GM18498 (cell line): ENCODE measurements at regions not wholly inside any gene's neighbourhood (a gene's known extent, or its start where the extent isn't known, plus 50 kb on each side); places are given as distances from the start of the nearest gene placed in this dataset.
"Not testable (repeated sequence)": the region's sequence is repeated elsewhere in the genome, so short reads cannot be mapped to it uniquely, and the experiment has no call there.

Experiments
- ATAC-seq: cut with Tn5 transposase; IDR thresholded peaks from one replicate; pipeline ENCODE4 v1.9.1; 2021; ENCODE audit warnings: mild to moderate bottlenecking, moderate library complexity; ENCODE audit not compliant: unreplicated experiment

GRCh38 chr1:10867138-10867721, 70.8 kb upstream of the CASZ1 start:
- no peak for ATAC-seq

- no peak for ATAC-seq
Measured at GRCh38 chr1:10867914-10868598, 71.6 kb upstream of the CASZ1 start.

- ATAC-seq = no peak
Measured at GRCh38 chr1:10868599-10868965, 72.1 kb upstream of the CASZ1 start.

- ATAC-seq = no peak
Measured at GRCh38 chr1:10869933-10870332, 73.5 kb upstream of the CASZ1 start.

GRCh38 chr1:10870493-10871096, 74.1 kb upstream of the CASZ1 start:
- no peak for ATAC-seq

- ATAC-seq = no peak
Measured at GRCh38 chr1:10873189-10873588, 76.7 kb upstream of the CASZ1 start.

GRCh38 chr1:10874351-10874750, 77.9 kb upstream of the CASZ1 start:
- ATAC-seq = no peak

- no peak for ATAC-seq
Measured at GRCh38 chr1:10877894-10878293, 81.4 kb upstream of the CASZ1 start.

GRCh38 chr1:10878469-10878868, 82.0 kb upstream of the CASZ1 start:
- ATAC-seq = no peak

- no peak for ATAC-seq
Measured at GRCh38 chr1:10880063-10880462, 83.6 kb upstream of the CASZ1 start.

- ATAC-seq = no peak
Measured at GRCh38 chr1:10881046-10881445, 84.6 kb upstream of the CASZ1 start.

- ATAC-seq = no peak
Measured at GRCh38 chr1:10882069-10882468, 85.6 kb upstream of the CASZ1 start.

- not testable (repeated sequence) for ATAC-seq
Measured at GRCh38 chr1:10887032-10887431, 90.6 kb upstream of the CASZ1 start.

- no peak for ATAC-seq
Measured at GRCh38 chr1:10888291-10888690, 91.8 kb upstream of the CASZ1 start.

GRCh38 chr1:10888791-10889649, 92.6 kb upstream of the CASZ1 start:
- no peak for ATAC-seq

GRCh38 chr1:10889650-10890353, 93.4 kb upstream of the CASZ1 start:
- ATAC-seq = no peak

- ATAC-seq = no peak
Measured at GRCh38 chr1:10890491-10891071, 94.1 kb upstream of the CASZ1 start.

GRCh38 chr1:10891091-10891490, 94.6 kb upstream of the CASZ1 start:
- no peak for ATAC-seq

- ATAC-seq = no peak
Measured at GRCh38 chr1:10892138-10893065, 96.0 kb upstream of the CASZ1 start.

GRCh38 chr1:10895621-10896020, 99.2 kb upstream of the CASZ1 start:
- no peak for ATAC-seq
